ENCODE measurements at regions not wholly inside any gene's neighbourhood (a gene's known extent, or its start where the extent isn't known, plus 50 kb on each side); places are given as distances from the start of the nearest gene placed in this dataset.

- DNase-seq = no peak
- Histone ChIP-seq H3K9me3 (no peaks in the 10 kb centered on the region), H3K4me3 (no peak overlapping the region), H3K36me3 (no peaks in the 10 kb centered on the region), H3K4me1 (no peaks in the 10 kb centered on the region), H3K27ac (no peak overlapping the region), H3K27me3 (peaks cover 0 to 7% (median 0%) of the 10 kb centered on the region in 4 donors)
- intact Hi-C loops (cut with DNase I) = no loop called here
- WGBS, 2 donors = 61 to 62% methylated on average over 3 of the region's 3 CpGs
- TF ChIP-seq, protein P1, sequence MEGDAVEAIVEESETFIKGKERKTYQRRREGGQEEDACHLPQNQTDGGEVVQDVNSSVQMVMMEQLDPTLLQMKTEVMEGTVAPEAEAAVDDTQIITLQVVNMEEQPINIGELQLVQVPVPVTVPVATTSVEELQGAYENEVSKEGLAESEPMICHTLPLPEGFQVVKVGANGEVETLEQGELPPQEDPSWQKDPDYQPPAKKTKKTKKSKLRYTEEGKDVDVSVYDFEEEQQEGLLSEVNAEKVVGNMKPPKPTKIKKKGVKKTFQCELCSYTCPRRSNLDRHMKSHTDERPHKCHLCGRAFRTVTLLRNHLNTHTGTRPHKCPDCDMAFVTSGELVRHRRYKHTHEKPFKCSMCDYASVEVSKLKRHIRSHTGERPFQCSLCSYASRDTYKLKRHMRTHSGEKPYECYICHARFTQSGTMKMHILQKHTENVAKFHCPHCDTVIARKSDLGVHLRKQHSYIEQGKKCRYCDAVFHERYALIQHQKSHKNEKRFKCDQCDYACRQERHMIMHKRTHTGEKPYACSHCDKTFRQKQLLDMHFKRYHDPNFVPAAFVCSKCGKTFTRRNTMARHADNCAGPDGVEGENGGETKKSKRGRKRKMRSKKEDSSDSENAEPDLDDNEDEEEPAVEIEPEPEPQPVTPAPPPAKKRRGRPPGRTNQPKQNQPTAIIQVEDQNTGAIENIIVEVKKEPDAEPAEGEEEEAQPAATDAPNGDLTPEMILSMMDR (IDR thresholded peaks at IDR 0.05) = no peak
- TF ChIP-seq POLR2A (IDR thresholded peaks at IDR 0.05) = no peak
Measured at GRCh38 chr2:45337481-45337880, 273.6 kb downstream of the SRBD1 start.

DNA sequence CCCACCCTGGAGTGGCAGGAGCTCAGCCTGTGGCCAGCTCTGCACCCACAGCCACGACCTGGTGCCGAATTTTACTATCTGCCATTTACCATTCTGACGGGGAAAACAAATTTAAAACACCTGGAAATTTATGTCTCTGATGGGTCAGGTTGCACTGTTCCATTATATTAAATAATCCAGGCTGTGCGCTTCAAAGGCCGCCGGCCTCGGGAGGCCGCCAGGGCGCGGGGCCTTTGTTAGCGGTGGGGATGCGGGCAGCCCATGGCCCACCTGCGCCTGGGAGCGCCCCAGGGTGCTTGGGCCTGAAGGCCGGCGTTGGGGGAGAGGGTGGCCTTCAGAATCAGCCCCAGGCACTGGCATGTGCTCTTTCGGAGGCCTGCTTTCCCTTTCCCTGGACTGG is 276.9 kb downstream of the SRBD1 start:
- Histone ChIP-seq H3K27ac (no peak overlapping the region), H3K9me3 (no peaks in the 10 kb centered on the region), H3K4me1 (no peaks in the 10 kb centered on the region), H3K4me3 (no peak overlapping the region), H3K36me3 (no peaks in the 10 kb centered on the region), H3K27me3 (peaks cover 0 to 3% (median 0%) of the 10 kb centered on the region in 4 donors)
- TF ChIP-seq POLR2A (IDR thresholded peaks at IDR 0.05) = no peak
- TF ChIP-seq, protein P1 (IDR thresholded peaks at IDR 0.05) = no peak
- intact Hi-C loops (cut with DNase I) = no loop called here
- DNase-seq = no peak
- 80 to 85% methylated on average over 1 to 8 of the region's 17 CpGs for WGBS, 2 donors

GRCh38 chr2:45332567-45332966 is 278.5 kb downstream of the SRBD1 start:
- no peak overlapping the region for H3K4me3 ChIP-seq
- intact Hi-C loops (cut with DNase I) = no loop called here
- TF ChIP-seq POLR2A (IDR thresholded peaks at IDR 0.05) = no peak
- TF ChIP-seq, protein P1 (IDR thresholded peaks at IDR 0.05) = no peak
- H3K4me1 ChIP-seq = no peaks in the 10 kb centered on the region
- H3K36me3 ChIP-seq = no peaks in the 10 kb centered on the region
- H3K9me3 ChIP-seq = no peaks in the 10 kb centered on the region
- no peak for DNase-seq
- no peaks in the 10 kb centered on the region for H3K27me3 ChIP-seq
- H3K27ac ChIP-seq = no peak overlapping the region
- 63 to 71% methylated on average over 1 of the region's 1 CpG for WGBS, 2 donors

GRCh38 chr2:45332094-45332493 is 279.0 kb downstream of the SRBD1 start:
- no peak for DNase-seq
- Histone ChIP-seq H3K9me3 (no peaks in the 10 kb centered on the region), H3K27me3 (no peaks in the 10 kb centered on the region), H3K27ac (no peak overlapping the region), H3K4me3 (no peak overlapping the region), H3K4me1 (no peaks in the 10 kb centered on the region), H3K36me3 (no peaks in the 10 kb centered on the region)
- no peak for TF ChIP-seq POLR2A (IDR thresholded peaks at IDR 0.05)
- TF ChIP-seq, protein P1 (IDR thresholded peaks at IDR 0.05) = no peak
- intact Hi-C loops (cut with DNase I) = no loop called here

DNA sequence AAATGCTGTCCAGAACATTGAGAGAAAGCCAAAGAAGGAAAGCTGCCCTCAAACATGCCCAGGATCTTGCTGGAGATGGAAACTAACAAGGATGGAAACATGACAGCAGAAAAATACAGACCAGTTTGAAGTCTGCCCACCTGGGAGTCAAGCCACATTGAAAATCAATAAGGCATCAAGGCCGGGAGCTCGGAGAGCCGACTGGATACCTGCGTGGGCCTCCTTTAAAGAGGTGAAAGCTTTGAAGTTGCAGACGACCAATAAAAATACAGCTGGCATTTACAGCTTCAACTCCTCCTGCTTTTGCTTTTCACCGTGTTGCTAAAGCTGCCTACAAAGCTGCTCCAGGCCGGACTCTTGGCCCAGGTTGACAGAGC is 279.7 kb downstream of the SRBD1 start:
- H3K27me3 ChIP-seq = no peaks in the 10 kb centered on the region
- no peak for DNase-seq
- no peaks in the 10 kb centered on the region for H3K9me3 ChIP-seq
- H3K36me3 ChIP-seq = no peaks in the 10 kb centered on the region
- no peak overlapping the region for H3K27ac ChIP-seq
- no peak overlapping the region for H3K4me3 ChIP-seq
- no peaks in the 10 kb centered on the region for H3K4me1 ChIP-seq
- WGBS, 2 donors = 81 to 90% methylated on average over 5 of the region's 7 CpGs
- intact Hi-C loops (cut with DNase I) = no loop called here
- TF ChIP-seq, protein P1 (IDR thresholded peaks at IDR 0.05) = no peak
- no peak for TF ChIP-seq POLR2A (IDR thresholded peaks at IDR 0.05)

All from esophagus squamous epithelium (tissue), 5 donors.